K562 (cell line): ENCODE measurements at regions not wholly inside any gene's neighbourhood (a gene's known extent, or its start where the extent isn't known, plus 50 kb on each side); places are given as distances from the start of the nearest gene placed in this dataset.

Experiments used
- ATAC-seq: fragments of 200-7000 bp; cut with Tn5 transposase; 3 replicates; pipeline ENCODE4 v1.9.1; 2020; ENCODE audit warnings: moderate library complexity
- BruUV-seq: library from RNA; stranded (reverse); fragments of 400-500 nt; replicated peaks from 2 replicates; lab custom pipeline; 2021; lab: Mats Ljungman, UMichigan
- CTCF ChIA-PET: fragments of 300-600 bp; formaldehyde crosslinking; extraction: SDS; loops from one replicate; lab custom pipeline; 2021; ENCODE audit warnings: low intra/inter-chr PET ratio; lab: Yijun Ruan, JAX
- POLR2A ChIA-PET: fragments of 300-600, 350-650 bp; sonication (Branson Sonifier 250); formaldehyde crosslinking; extraction: SDS; loops from one replicate; lab custom pipeline; 2021; ENCODE audit warnings: antibody characterized with exemption, inconsistent platforms; lab: Yijun Ruan, JAX
- DNase-seq, 4 experiments: peaks; one replicate each; pipeline versions ENCODE4 v3.0.0 to v3.0.0-alpha.2; 2011 to 2018; ENCODE audit warnings: low spot score in 3 of 4, mixed read lengths in 3 of 4; ENCODE audit errors: extremely low read depth in 1 of 4
- FAIRE-seq: peaks from 2 replicates; lab custom pipeline; 2011; peaks lifted over from hg19 to GRCh38; lab: Jason Lieb, UNC
- H2AFZ ChIP-seq: 2 replicates; pipeline ENCODE4 v1.6.0; 2011; ENCODE audit warnings: low read depth, low read length, control low read depth, inconsistent platforms
- H3K27ac ChIP-seq: fragments of 200-600 bp; 3 replicates; pipeline ENCODE4 v1.8.0; 2011; ENCODE audit warnings: low read depth, mild to moderate bottlenecking, control low read depth, inconsistent platforms, low read length, moderate library complexity, mixed read lengths; ENCODE audit errors: extremely low read depth
- H3K27me3 ChIP-seq, 2 experiments: fragments of 300-600 bp in 1 of 2; 2 replicates in 1 of 2; 3 replicates in 1 of 2; pipeline versions ENCODE4 v1.6.0 to v1.8.0; 2011; ENCODE audit warnings: inconsistent platforms in 2 of 2, low read length in 2 of 2, mild to moderate bottlenecking in 1 of 2, mixed read lengths in 1 of 2, moderate library complexity in 1 of 2; ENCODE audit not compliant: control insufficient read depth in 2 of 2, insufficient read depth in 2 of 2
- H3K36me3 ChIP-seq: fragments of 300-600 bp; 3 replicates; pipeline ENCODE4 v1.8.0; 2011; ENCODE audit warnings: mild to moderate bottlenecking, low read length, inconsistent platforms; ENCODE audit not compliant: control insufficient read depth, insufficient read depth
- H3K4me1 ChIP-seq, 2 experiments: fragments of 200-600 bp in 1 of 2; replicated peaks in 1 of 2; 2 replicates in 1 of 2; 3 replicates in 1 of 2; pipeline versions ENCODE4 v1.5.1 to v1.8.0; 2011; ENCODE audit warnings: inconsistent platforms in 2 of 2, low read length in 2 of 2, mild to moderate bottlenecking in 1 of 2, mixed read lengths in 1 of 2, moderate library complexity in 1 of 2; ENCODE audit not compliant: control insufficient read depth in 2 of 2, insufficient read depth in 2 of 2
- H3K4me2 ChIP-seq: 2 replicates; pipeline ENCODE4 v1.6.1; 2011; ENCODE audit warnings: low read length, control low read depth, inconsistent platforms, mixed read lengths; ENCODE audit not compliant: insufficient read depth
- H3K4me3 ChIP-seq: fragments of 200-600 bp; sonication (generic), shearing (Covaris generic); 2 replicates; pipeline ENCODE4 v1.5.1; 2016; ENCODE audit warnings: control low read depth, inconsistent platforms
- H3K79me2 ChIP-seq: fragments of 200-600 bp; 3 replicates; pipeline ENCODE4 v1.8.0; 2011; ENCODE audit warnings: low read length, inconsistent platforms; ENCODE audit not compliant: control insufficient read depth, insufficient read depth
- H3K9ac ChIP-seq, 2 experiments: 2 replicates each; pipeline versions ENCODE4 v1.6.0 to v1.6.1; 2011; ENCODE audit warnings: low read depth in 2 of 2, low read length in 2 of 2, control low read depth in 1 of 2, inconsistent platforms in 1 of 2, mild to moderate bottlenecking in 1 of 2, mixed read lengths in 1 of 2; ENCODE audit not compliant: insufficient read depth in 1 of 2
- H3K9me1 ChIP-seq: one replicate; pipeline ENCODE4 v1.6.0; 2011; ENCODE audit warnings: inconsistent platforms, mild to moderate bottlenecking, low read length, moderate library complexity; ENCODE audit not compliant: control insufficient read depth, insufficient read depth
- H3K9me3 ChIP-seq: replicated peaks from 2 replicates; pipeline ENCODE4 v1.5.1; 2011; ENCODE audit warnings: low read depth, low read length, inconsistent platforms; ENCODE audit not compliant: control insufficient read depth, insufficient read depth
- H4K20me1 ChIP-seq: replicated peaks from 2 replicates; pipeline ENCODE4 v1.6.1; 2011; ENCODE audit warnings: low read length, inconsistent platforms, mixed read lengths; ENCODE audit not compliant: control insufficient read depth, insufficient read depth
- GATAD2B ChIP-seq: fragments of 450-650 bp; IDR thresholded peaks from 2 replicates; pipeline ENCODE4 v1.6.1; 2017; ENCODE audit warnings: mild to moderate bottlenecking, borderline replicate concordance
- MAZ ChIP-seq, 2 experiments: fragments of 450-650 bp in 1 of 2; sonication (generic) in 1 of 2; formaldehyde crosslinking; IDR thresholded peaks in 1 of 2; conservative IDR thresholded peaks in 1 of 2; 2 replicates each; pipeline versions ENCODE4 v1.4.0 to v1.5.0; 2020; ENCODE audit warnings: mild to moderate bottlenecking in 1 of 2, missing genetic modification reagents in 1 of 2
- MEF2A ChIP-seq: IDR thresholded peaks from 2 replicates; pipeline ENCODE4 v1.6.1; 2011; ENCODE audit warnings: low read depth, mild to moderate bottlenecking, low read length, moderate library complexity; ENCODE audit not compliant: control insufficient read depth
- MNT ChIP-seq, 2 experiments: fragments of 450-650 bp; conservative IDR thresholded peaks; 2 replicates each; pipeline ENCODE4 v1.6.1; 2017; ENCODE audit warnings: mild to moderate bottlenecking in 2 of 2, moderate library complexity in 2 of 2
- POLR3G ChIP-seq: IDR thresholded peaks from 2 replicates; pipeline ENCODE4 v1.6.1; 2011; ENCODE audit not compliant: insufficient read length, insufficient replicate concordance; ENCODE audit errors: extremely low read depth
- SIN3A ChIP-seq, 2 experiments: fragments of 150-350 bp in 1 of 2; IDR thresholded peaks; 2 replicates each; pipeline ENCODE4 v1.6.1; 2011 to 2016; ENCODE audit warnings: borderline replicate concordance in 2 of 2, low read depth in 2 of 2, low read length in 2 of 2, mild to moderate bottlenecking in 2 of 2, moderate library complexity in 2 of 2; ENCODE audit not compliant: control insufficient read depth in 1 of 2
- SMAD4 ChIP-seq: fragments of 250-450 bp; sonication (Bioruptor Pico); conservative IDR thresholded peaks from 2 replicates; pipeline ENCODE4 v1.8.0; 2021; ENCODE audit warnings: inconsistent platforms, mild to moderate bottlenecking, moderate library complexity
- ZKSCAN8 ChIP-seq: fragments of 200-800 bp; sonication (Bioruptor generic); IDR thresholded peaks from 2 replicates; pipeline ENCODE4 v1.6.1; 2016; ENCODE audit warnings: missing genetic modification characterization, missing compliant biosample characterization
- WGBS: fragments of 100-300 bp; shearing (Covaris generic); methylation state at CpG from one replicate; pipeline ENCODE4 v1.1.6; 2016; ENCODE audit warnings: low coverage, mixed read lengths; ENCODE audit not compliant: insufficient coverage; ENCODE audit errors: missing lambda C conversion rate; 5-methylcytosine and 5-hydroxymethylcytosine counted together
- in situ Hi-C: fragments of 300-500 bp; cut with MboI; formaldehyde crosslinking; loops from 4 replicates; pipeline ENCODE4 v1.15.0; 2018; ENCODE audit warnings: inconsistent platforms, mixed read lengths
- intact Hi-C: fragments of 100-400 bp; cut with micrococcal nuclease; formaldehyde crosslinking; loops from 2 replicates; pipeline ENCODE4 v1.14.2; 2022

- Histone ChIP-seq H3K9me1 (no peaks in the 10 kb centered on the region), H3K79me2 (no peaks in the 10 kb centered on the region), H3K27me3 (peaks cover 10 to 60% of the 10 kb centered on the region in 2 experiments; a peak in 4 of 5 replicates), H3K9ac (no peak overlapping the region), H3K4me1 (peaks cover 4 to 7% of the 10 kb centered on the region in 2 experiments; a peak in 4 of 5 replicates), H4K20me1 (peaks cover 17% of the 10 kb centered on the region), H2AFZ (no peak overlapping the region), H3K4me2 (no peak overlapping the region), H3K9me3 (no peaks in the 10 kb centered on the region), H3K36me3 (no peaks in the 10 kb centered on the region), H3K4me3 (no peak overlapping the region), H3K27ac (no peak overlapping the region)
- intact Hi-C loops (loop anchor here (5.0 kb wide), 1 partner anchor 90 kb away; no protein-coding TSS in a partner anchor), in situ Hi-C loops (no loop called here)
- no TSS peak for BruUV-seq
- CTCF ChIA-PET: no interaction called here
- FAIRE-seq (no peak), ATAC-seq (no peak), DNase-seq (no peak)
- POLR2A ChIA-PET: interaction anchor here (1.0 kb wide), 1 partner anchor 76 kb away, joined by 3 read pairs; no protein-coding TSS in a partner anchor
- 0% methylated on average over 1 of the region's 1 CpG for WGBS
- TF ChIP-seq SIN3A (IDR thresholded peaks at IDR 0.05; ENCODE audit: borderline replicate concordance in 2 of 2, control insufficient read depth in 1 of 2, low read depth in 2 of 2, low read length in 2 of 2) (no peak), MEF2A (no peak), POLR3G (no peak), GATAD2B (no peak), MNT (conservative IDR thresholded peaks at IDR 0.05) (no peak), MAZ (CRISPR knock-in tag; conservative IDR thresholded peaks at IDR 0.05 in 1 of 2, IDR thresholded peaks at IDR 0.05 in 1 of 2) (no peak), ZKSCAN8 (CRISPR knock-in tag) (no peak), SMAD4 (CRISPR knock-in tag) (no peak)
Observed at GRCh38 chr2:15731889-15732271, 140.2 kb downstream of the DDX1 start.
